ENCODE measurements at regions not wholly inside any gene's neighbourhood (a gene's known extent, or its start where the extent isn't known, plus 50 kb on each side); places are given as distances from the start of the nearest gene placed in this dataset.

GRCh38 chr11:112459001-112459400, 198.3 kb upstream of the PLET1 start:
- TF ChIP-seq CTCF (IDR thresholded peaks at IDR 0.05) (no peak), GRHL2 (CRISPR knock-in tag; IDR thresholded peaks at IDR 0.05; ENCODE audit: insufficient replicate concordance, severe bottlenecking) (no peak), ZNF138 (CRISPR knock-in tag; conservative IDR thresholded peaks at IDR 0.05) (no peak), MLX (CRISPR knock-in tag; IDR thresholded peaks at IDR 0.05) (no peak), CREM (CRISPR knock-in tag; IDR thresholded peaks at IDR 0.05) (no peak)

Measured in WTC11 (cell line).